H1 (cell line): ENCODE measurements at regions not wholly inside any gene's neighbourhood (a gene's known extent, or its start where the extent isn't known, plus 50 kb on each side); places are given as distances from the start of the nearest gene placed in this dataset.

Source experiments
- CTCF ChIA-PET: fragments of 300-600 bp; sonication (Branson Sonifier 250); formaldehyde crosslinking; loops from one replicate; lab custom pipeline; 2021; ENCODE audit not compliant: partially characterized antibody; lab: Charles Lee
- POLR2A ChIA-PET: fragments of 300-600 bp; sonication (Branson Sonifier 250); formaldehyde crosslinking; loops from one replicate; lab custom pipeline; 2021; ENCODE audit warnings: inconsistent platforms; ENCODE audit not compliant: partially characterized antibody; lab: Charles Lee
- DNase-seq, 2 experiments: peaks; one replicate each; pipeline versions ENCODE4 v3.0.0 to v3.0.0-alpha.2; 2010 to 2022; ENCODE audit warnings: low spot score in 2 of 2, low read depth in 1 of 2, mixed read lengths in 1 of 2
- FAIRE-seq: peaks from 2 replicates; lab custom pipeline; 2011; peaks lifted over from hg19 to GRCh38; lab: Jason Lieb, UNC
- H2AFZ ChIP-seq: 2 replicates; pipeline ENCODE4 v1.8.1; 2012; ENCODE audit warnings: low read length, inconsistent platforms
- H2AK5ac ChIP-seq: 2 replicates; pipeline ENCODE4 v1.6.1; 2013; ENCODE audit warnings: low read depth, low read length
- H2BK120ac ChIP-seq: replicated peaks from 2 replicates; pipeline ENCODE3; 2013; ENCODE audit warnings: low read depth, low read length, inconsistent platforms
- H2BK12ac ChIP-seq: 2 replicates; pipeline ENCODE4 v1.6.1; 2013; ENCODE audit warnings: low read depth, low read length
- H2BK15ac ChIP-seq: 2 replicates; pipeline ENCODE4 v1.6.1; 2013; ENCODE audit warnings: low read length
- H2BK20ac ChIP-seq: 2 replicates; pipeline ENCODE4 v1.6.1; 2013; ENCODE audit warnings: low read length
- H2BK5ac ChIP-seq: 2 replicates; pipeline ENCODE4 v1.6.1; 2013; ENCODE audit warnings: low read depth, low read length
- H3K14ac ChIP-seq: 2 replicates; pipeline ENCODE4 v1.6.1; 2013; ENCODE audit warnings: inconsistent platforms; ENCODE audit not compliant: insufficient read length
- H3K18ac ChIP-seq: 2 replicates; pipeline ENCODE4 v1.6.1; 2013; ENCODE audit warnings: low read length; ENCODE audit errors: extremely low read depth
- H3K23ac ChIP-seq: 2 replicates; pipeline ENCODE4 v1.6.1; 2013; ENCODE audit warnings: inconsistent platforms; ENCODE audit not compliant: insufficient read length
- H3K23me2 ChIP-seq: 2 replicates; pipeline ENCODE4 v1.6.1; 2013; ENCODE audit warnings: low read depth, low read length
- H3K27ac ChIP-seq: 2 replicates; pipeline ENCODE4 v1.6.1; 2011; ENCODE audit warnings: low read depth, low read length, inconsistent platforms
- H3K27me3 ChIP-seq, 4 experiments: replicated peaks in 1 of 4; 1 replicate in 1 of 4; 2 replicates in 3 of 4; pipeline versions ENCODE4 v1.6.1 to v1.8.1; 2011 to 2013; ENCODE audit warnings: low read length in 3 of 4, mild to moderate bottlenecking in 3 of 4, inconsistent platforms in 2 of 4, mixed read lengths in 2 of 4, moderate library complexity in 1 of 4; ENCODE audit not compliant: control insufficient read depth in 3 of 4, insufficient read depth in 3 of 4; ENCODE audit errors: extremely low read depth in 1 of 4
- H3K36me3 ChIP-seq, 4 experiments: 2 replicates each; pipeline versions ENCODE4 v1.6.1 to v1.8.1; 2011 to 2013; ENCODE audit warnings: mild to moderate bottlenecking in 4 of 4, low read length in 3 of 4, moderate library complexity in 2 of 4, control low read depth in 1 of 4, inconsistent platforms in 1 of 4; ENCODE audit not compliant: insufficient read depth in 4 of 4, control insufficient read depth in 2 of 4
- H3K4ac ChIP-seq: replicated peaks from 2 replicates; pipeline ENCODE3; 2013; ENCODE audit warnings: low read length, low read depth, mixed read lengths, inconsistent platforms; ENCODE audit not compliant: insufficient read length
- H3K4me1 ChIP-seq, 4 experiments: replicated peaks in 1 of 4; 1 replicate in 1 of 4; 2 replicates in 3 of 4; pipeline versions ENCODE4 v1.6.1 to v1.8.1; 2011 to 2013; ENCODE audit warnings: low read length in 3 of 4, inconsistent platforms in 2 of 4, mixed read lengths in 1 of 4; ENCODE audit not compliant: insufficient read depth in 4 of 4, control insufficient read depth in 3 of 4
- H3K4me2 ChIP-seq, 2 experiments: 2 replicates each; pipeline versions ENCODE4 v1.6.1 to v1.8.1; 2011 to 2013; ENCODE audit warnings: low read depth in 2 of 2, low read length in 2 of 2, control low read depth in 1 of 2, inconsistent platforms in 1 of 2, mild to moderate bottlenecking in 1 of 2; ENCODE audit not compliant: insufficient read depth in 1 of 2
- H3K4me3 ChIP-seq, 4 experiments: fragments of 200-600, 300-600 bp in 1 of 4; sonication (generic), shearing (Covaris generic), sonication (Bioruptor Twin) in 1 of 4; 2 replicates each; pipeline versions ENCODE4 v1.5.1 to v1.8.1; 2011 to 2016; ENCODE audit warnings: low read length in 4 of 4, low read depth in 3 of 4, control low read depth in 2 of 4, inconsistent platforms in 2 of 4, mild to moderate bottlenecking in 2 of 4, mixed read lengths in 1 of 4, moderate library complexity in 1 of 4; ENCODE audit not compliant: insufficient read depth in 2 of 4; ENCODE audit errors: extremely low read depth in 1 of 4
- H3K56ac ChIP-seq: replicated peaks from 2 replicates; pipeline ENCODE3; 2013; ENCODE audit warnings: low read depth, mild to moderate bottlenecking, mixed read lengths, low read length, inconsistent platforms; ENCODE audit not compliant: insufficient read length
- H3K79me1 ChIP-seq: 2 replicates; pipeline ENCODE4 v1.6.1; 2013; ENCODE audit warnings: low read depth, low read length, control low read depth
- H3K79me2 ChIP-seq, 2 experiments: 2 replicates each; pipeline versions ENCODE4 v1.6.1 to v1.8.1; 2012 to 2013; ENCODE audit warnings: low read length in 2 of 2, mild to moderate bottlenecking in 2 of 2, inconsistent platforms in 1 of 2; ENCODE audit not compliant: insufficient read depth in 2 of 2, control insufficient read depth in 1 of 2
- H3K9ac ChIP-seq, 4 experiments: replicated peaks in 1 of 4; 1 replicate in 1 of 4; 2 replicates in 3 of 4; pipeline versions ENCODE4 v1.6.1 to v1.8.1; 2011 to 2013; ENCODE audit warnings: low read depth in 3 of 4, low read length in 3 of 4, control low read depth in 2 of 4, mild to moderate bottlenecking in 2 of 4, moderate library complexity in 2 of 4, inconsistent platforms in 1 of 4; ENCODE audit errors: extremely low read depth in 1 of 4
- H3K9me3 ChIP-seq, 2 experiments: 2 replicates each; pipeline versions ENCODE4 v1.6.1 to v1.8.1; 2012 to 2013; ENCODE audit warnings: mild to moderate bottlenecking in 2 of 2, moderate library complexity in 2 of 2, control low read depth in 1 of 2, inconsistent platforms in 1 of 2, low read depth in 1 of 2, low read length in 1 of 2, mixed read lengths in 1 of 2; ENCODE audit not compliant: insufficient read depth in 2 of 2
- H4K20me1 ChIP-seq, 2 experiments: replicated peaks in 1 of 2; 2 replicates each; pipeline versions ENCODE3 to v1.8.1; 2011 to 2013; ENCODE audit warnings: inconsistent platforms in 2 of 2, low read length in 2 of 2, mild to moderate bottlenecking in 1 of 2; ENCODE audit not compliant: insufficient read depth in 2 of 2, control insufficient read depth in 1 of 2
- H4K5ac ChIP-seq: 2 replicates; pipeline ENCODE4 v1.6.1; 2013; ENCODE audit warnings: low read length, low read depth, mixed read lengths, inconsistent platforms; ENCODE audit not compliant: insufficient read length
- H4K8ac ChIP-seq: 2 replicates; pipeline ENCODE4 v1.8.0; 2013; ENCODE audit warnings: mild to moderate bottlenecking, moderate library complexity, low read length, inconsistent platforms; ENCODE audit not compliant: insufficient read depth; ENCODE audit errors: extremely low read depth
- H4K91ac ChIP-seq: replicated peaks from 2 replicates; pipeline ENCODE3; 2013; ENCODE audit warnings: low read length, mixed read lengths, inconsistent platforms; ENCODE audit not compliant: insufficient read length
- ASH2L ChIP-seq: fragments of 200-600, 300-600 bp; sonication (generic); IDR thresholded peaks from one replicate; pipeline ENCODE4 v1.7.1; 2017; ENCODE audit warnings: low read length
- BACH1 ChIP-seq: IDR thresholded peaks from 2 replicates; pipeline ENCODE4 v1.6.1; 2012; ENCODE audit warnings: low read length, improper control_type of control experiment
- BCL11A ChIP-seq, 2 experiments: IDR thresholded peaks; one replicate each; pipeline ENCODE4 v1.6.1; 2011; ENCODE audit warnings: low read depth in 2 of 2, low read length in 2 of 2, mild to moderate bottlenecking in 2 of 2
- CBX5 ChIP-seq: fragments of 300-800, 300-1000 bp; sonication (generic); IDR thresholded peaks from 2 replicates; pipeline ENCODE4 v1.7.1; 2016; ENCODE audit warnings: antibody characterized with exemption, low read length, low read depth
- CHD1 ChIP-seq: IDR thresholded peaks from 2 replicates; pipeline ENCODE4 v1.6.1; 2012; ENCODE audit warnings: low read depth, low read length, improper control_type of control experiment
- EGR1 ChIP-seq: IDR thresholded peaks from 2 replicates; pipeline ENCODE4 v1.6.1; 2011; ENCODE audit warnings: low read depth, low read length, borderline replicate concordance
- EZH2 ChIP-seq: fragments of 200-600 bp; sonication (generic); IDR thresholded peaks from 2 replicates; pipeline ENCODE4 v1.7.1; 2012; ENCODE audit warnings: low read depth, mild to moderate bottlenecking, moderate library complexity, low read length, inconsistent platforms; ENCODE audit not compliant: severe bottlenecking
- FOSL1 ChIP-seq: IDR thresholded peaks from 2 replicates; pipeline ENCODE4 v1.6.1; 2011; ENCODE audit warnings: mild to moderate bottlenecking, low read depth, low read length, moderate library complexity; ENCODE audit not compliant: insufficient read depth
- GTF2F1 ChIP-seq: IDR thresholded peaks from 2 replicates; pipeline ENCODE4 v1.6.1; 2012; ENCODE audit warnings: low read depth, low read length, improper control_type of control experiment, borderline replicate concordance
- HDAC6 ChIP-seq: IDR thresholded peaks from one replicate; pipeline ENCODE4 v1.7.1; 2012; ENCODE audit warnings: low read depth, mild to moderate bottlenecking, inconsistent platforms, low read length, moderate library complexity
- JUND ChIP-seq: IDR thresholded peaks from 2 replicates; pipeline ENCODE4 v1.6.1; 2011; ENCODE audit warnings: mild to moderate bottlenecking, improper control_type of control experiment, low read length
- RFX5 ChIP-seq: IDR thresholded peaks from 2 replicates; pipeline ENCODE4 v1.6.1; 2011; ENCODE audit warnings: low read depth, low read length, improper control_type of control experiment, borderline replicate concordance
- SRF ChIP-seq: IDR thresholded peaks from 2 replicates; pipeline ENCODE4 v1.6.1; 2011; ENCODE audit warnings: mild to moderate bottlenecking, low read depth, low read length, moderate library complexity
- USF2 ChIP-seq: IDR thresholded peaks from 2 replicates; pipeline ENCODE4 v1.6.1; 2011; ENCODE audit warnings: low read length, improper control_type of control experiment
- YY1 ChIP-seq: IDR thresholded peaks from 2 replicates; pipeline ENCODE4 v1.6.1; 2011; ENCODE audit warnings: low read depth, mild to moderate bottlenecking, low read length
- WGBS, 2 experiments: shearing (Covaris generic) in 1 of 2; methylation state at CpG; one replicate each; pipeline versions ENCODE4 v1.1.6 to v1.1.7; 2013 to 2015; ENCODE audit warnings: low lambda C conversion rate in 2 of 2, mixed read lengths in 2 of 2, inconsistent platforms in 1 of 2, low coverage in 1 of 2, missing lambda C conversion rate in 1 of 2; ENCODE audit not compliant: insufficient replicate concordance in 2 of 2, insufficient coverage in 1 of 2, insufficient read length in 1 of 2; ENCODE audit errors: extremely low coverage in 1 of 2, missing lambda C conversion rate in 1 of 2; 5-methylcytosine and 5-hydroxymethylcytosine counted together

GRCh38 chr5:92761585-92761984 lies 819.4 kb downstream of the NR2F1-AS1 start:
- Histone ChIP-seq H4K91ac (no peak overlapping the region), H2AFZ (no peak overlapping the region), H3K9ac (no peak overlapping the region), H3K4me3 (no peak overlapping the region), H3K4me2 (no peak overlapping the region), H2BK12ac (no peak overlapping the region), H3K79me1 (no peaks in the 10 kb centered on the region), H2BK15ac (no peak overlapping the region), H3K27me3 (no peaks in the 10 kb centered on the region), H3K18ac (no peak overlapping the region), H3K23ac (no peak overlapping the region), H2BK5ac (no peak overlapping the region), H4K5ac (no peak overlapping the region), H3K23me2 (no peaks in the 10 kb centered on the region), H2BK120ac (no peak overlapping the region), H3K56ac (no peak overlapping the region), H3K4me1 (no peaks in the 10 kb centered on the region), H4K8ac (no peak overlapping the region), H3K36me3 (no peaks in the 10 kb centered on the region), H3K9me3 (no peaks in the 10 kb centered on the region), H3K4ac (no peak overlapping the region), H2BK20ac (no peak overlapping the region), H2AK5ac (no peak overlapping the region), H3K14ac (no peak overlapping the region), H3K27ac (no peak overlapping the region), H3K79me2 (no peaks in the 10 kb centered on the region), H4K20me1 (no peaks in the 10 kb centered on the region)
- FAIRE-seq: no peak
- POLR2A ChIA-PET: no interaction called here
- 98% methylated on average over 2 of the region's 2 CpGs; no CpG with 5 or more reads in 1 of the 2 experiments for WGBS, 2 experiments
- DNase-seq: no peak
- CTCF ChIA-PET: no interaction called here
- TF ChIP-seq JUND (no peak), CBX5 (no peak), SRF (no peak), ASH2L (no peak), YY1 (no peak), HDAC6 (no peak), BACH1 (no peak), BCL11A (IDR thresholded peaks at IDR 0.05; ENCODE audit: low read depth in 2 of 2, low read length in 2 of 2) (no peak), USF2 (no peak), EZH2 (no peak), GTF2F1 (no peak), CHD1 (no peak), RFX5 (no peak), FOSL1 (no peak), EGR1 (no peak)
